ENCODE measurements at regions not wholly inside any gene's neighbourhood (a gene's known extent, or its start where the extent isn't known, plus 50 kb on each side); places are given as distances from the start of the nearest gene placed in this dataset.

- Histone ChIP-seq H3K4me3 (no peak overlapping the region), H3K4me1 (ENCODE audit: insufficient read depth) (no peaks in the 10 kb centered on the region), H3K9me2 (replicated peaks; ENCODE audit: insufficient read depth) (no peaks in the 10 kb centered on the region), H3K9me3 (ENCODE audit: low read depth) (no peaks in the 10 kb centered on the region), H3K79me2 (no peaks in the 10 kb centered on the region), H2AFZ (no peak overlapping the region), H3K4me2 (no peak overlapping the region), H4K20me1 (ENCODE audit: insufficient read depth, poor library complexity, severe bottlenecking) (no peaks in the 10 kb centered on the region), H3K27me3 (no peaks in the 10 kb centered on the region), H3K27ac (no peak overlapping the region), H3K36me3 (replicated peaks; ENCODE audit: insufficient read depth, low read depth) (no peaks in the 10 kb centered on the region)
- 94% methylated on average over 1 of the region's 1 CpG for WGBS (ENCODE audit: low lambda C conversion rate, missing lambda C conversion rate)
- no peak for DNase-seq (ENCODE audit: low spot score)
- TF ChIP-seq EZH2 (IDR thresholded peaks at IDR 0.05; ENCODE audit: borderline replicate concordance) (no peak), EZH2phosphoT487 (IDR thresholded peaks at IDR 0.05; ENCODE audit: low read depth, severe bottlenecking, unreplicated experiment) (no peak), CTCF (IDR thresholded peaks at IDR 0.05; ENCODE audit: poor library complexity) (no peak)
Observed at GRCh38 chr6:164561656-164562055, 747.7 kb downstream of the C6orf118 start.

GRCh38 chr6:164554700-164555476 lies 754.5 kb downstream of the C6orf118 start:
- DNase-seq (ENCODE audit: low spot score) = no peak
- H3K36me3 ChIP-seq (replicated peaks; ENCODE audit: insufficient read depth, low read depth) = no peaks in the 10 kb centered on the region
- 88% methylated on average over 10 of the region's 10 CpGs for WGBS (ENCODE audit: low lambda C conversion rate, missing lambda C conversion rate)
- no peaks in the 10 kb centered on the region for H3K9me2 ChIP-seq (replicated peaks; ENCODE audit: insufficient read depth)
- no peak overlapping the region for H3K4me2 ChIP-seq
- no peak overlapping the region for H3K4me3 ChIP-seq
- no peaks in the 10 kb centered on the region for H3K9me3 ChIP-seq (ENCODE audit: low read depth)
- TF ChIP-seq EZH2phosphoT487 (IDR thresholded peaks at IDR 0.05; ENCODE audit: low read depth, severe bottlenecking, unreplicated experiment) (no peak), CTCF (IDR thresholded peaks at IDR 0.05; ENCODE audit: poor library complexity) (no peak), EZH2 (IDR thresholded peaks at IDR 0.05; ENCODE audit: borderline replicate concordance) (no peak)
- H4K20me1 ChIP-seq (ENCODE audit: insufficient read depth, poor library complexity, severe bottlenecking) = no peaks in the 10 kb centered on the region
- H3K27ac ChIP-seq = no peak overlapping the region
- H3K4me1 ChIP-seq (ENCODE audit: insufficient read depth) = no peaks in the 10 kb centered on the region
- H3K79me2 ChIP-seq = no peaks in the 10 kb centered on the region
- no peaks in the 10 kb centered on the region for H3K27me3 ChIP-seq
- no peak overlapping the region for H2AFZ ChIP-seq

GRCh38 chr6:164554226-164554625 lies 755.2 kb downstream of the C6orf118 start:
- Histone ChIP-seq H3K36me3 (replicated peaks; ENCODE audit: insufficient read depth, low read depth) (no peaks in the 10 kb centered on the region), H3K9me2 (replicated peaks; ENCODE audit: insufficient read depth) (no peaks in the 10 kb centered on the region), H4K20me1 (ENCODE audit: insufficient read depth, poor library complexity, severe bottlenecking) (no peaks in the 10 kb centered on the region), H3K27me3 (no peaks in the 10 kb centered on the region), H3K4me1 (ENCODE audit: insufficient read depth) (no peaks in the 10 kb centered on the region), H3K4me2 (no peak overlapping the region), H3K79me2 (no peaks in the 10 kb centered on the region), H2AFZ (no peak overlapping the region), H3K4me3 (no peak overlapping the region), H3K9me3 (ENCODE audit: low read depth) (no peaks in the 10 kb centered on the region), H3K27ac (no peak overlapping the region)
- 81% methylated on average over 3 of the region's 3 CpGs for WGBS (ENCODE audit: low lambda C conversion rate, missing lambda C conversion rate)
- DNase-seq (ENCODE audit: low spot score) = no peak
- TF ChIP-seq CTCF (IDR thresholded peaks at IDR 0.05; ENCODE audit: poor library complexity) (no peak), EZH2phosphoT487 (IDR thresholded peaks at IDR 0.05; ENCODE audit: low read depth, severe bottlenecking, unreplicated experiment) (no peak), EZH2 (IDR thresholded peaks at IDR 0.05; ENCODE audit: borderline replicate concordance) (no peak)
